GM21526 (cell line): ENCODE measurements at regions not wholly inside any gene's neighbourhood (a gene's known extent, or its start where the extent isn't known, plus 50 kb on each side); places are given as distances from the start of the nearest gene placed in this dataset.

Experiments
- ATAC-seq: cut with Tn5 transposase; IDR thresholded peaks from one replicate; pipeline ENCODE4 v1.9.1; 2021; ENCODE audit warnings: moderate library complexity; ENCODE audit not compliant: unreplicated experiment, low FRiP score

- no peak for ATAC-seq
Measured at GRCh38 chr10:20963721-20964595, 66.8 kb upstream of the NEBL start.

- no peak for ATAC-seq
Measured at GRCh38 chr10:20963056-20963455, 65.9 kb upstream of the NEBL start.

DNA sequence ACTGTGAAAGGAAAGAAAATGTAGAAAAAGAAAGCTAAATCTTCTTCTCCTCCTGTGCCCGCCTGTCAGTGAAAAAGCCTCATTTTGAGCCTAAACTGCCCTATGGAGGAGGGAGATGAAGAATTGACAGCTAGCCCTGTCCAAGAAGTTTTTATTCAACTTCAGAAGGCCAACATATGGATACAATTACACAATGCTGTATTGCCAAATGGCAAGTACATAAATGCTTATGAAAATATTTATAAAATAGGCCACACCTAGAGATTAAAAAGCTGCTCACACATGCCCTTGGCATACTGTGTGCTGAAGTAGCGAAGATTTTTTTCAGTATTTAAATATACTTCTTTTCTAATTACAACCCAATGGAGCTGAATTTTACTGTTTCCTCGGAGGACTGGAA lies 65.1 kb upstream of the NEBL start:
- ATAC-seq = no peak

- ATAC-seq = no peak
Measured at GRCh38 chr10:20959242-20959641, 62.1 kb upstream of the NEBL start.

- ATAC-seq = no peak
Measured at GRCh38 chr10:20958764-20959163, 61.7 kb upstream of the NEBL start.

DNA sequence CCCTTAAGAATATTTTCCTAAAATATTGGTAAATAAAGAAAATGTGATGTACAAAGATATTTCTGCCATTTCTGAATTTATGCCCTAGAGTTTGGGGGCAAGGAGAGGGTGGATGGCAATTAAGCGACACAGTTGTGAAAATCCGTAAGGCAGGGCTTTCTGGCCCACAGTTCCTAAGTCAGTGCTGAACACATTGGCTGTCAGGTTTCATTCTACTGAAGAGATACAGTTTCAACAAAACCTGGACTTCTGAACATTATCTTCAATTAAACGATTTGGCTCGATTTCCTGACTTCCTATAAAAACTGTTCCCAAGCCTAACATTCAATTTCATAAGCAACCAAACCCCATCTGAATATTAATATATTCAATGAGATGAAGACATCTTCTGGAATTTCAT lies 61.1 kb upstream of the NEBL start:
- no peak for ATAC-seq

DNA sequence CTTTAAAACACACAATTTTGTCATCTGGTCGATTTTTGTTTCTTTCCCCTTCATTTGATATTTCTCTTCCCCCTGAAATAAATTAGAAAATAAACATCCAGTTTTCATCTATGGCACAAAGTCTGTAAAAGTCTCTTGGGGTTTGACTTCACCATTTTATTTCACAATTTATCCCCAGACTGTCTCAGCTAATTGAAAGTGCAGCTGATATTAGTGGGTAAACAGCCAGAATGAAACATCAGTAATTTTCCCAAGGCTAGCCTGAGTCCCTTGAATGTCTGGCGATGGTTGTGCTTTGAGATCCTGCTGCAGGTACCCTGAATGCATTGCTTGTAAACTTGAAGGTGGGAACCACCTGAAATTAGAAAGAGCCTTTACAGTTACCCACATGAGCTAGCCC lies 60.6 kb upstream of the NEBL start:
- ATAC-seq = no peak

GRCh38 chr10:20956843-20957242 lies 59.7 kb upstream of the NEBL start:
- ATAC-seq = no peak

DNA sequence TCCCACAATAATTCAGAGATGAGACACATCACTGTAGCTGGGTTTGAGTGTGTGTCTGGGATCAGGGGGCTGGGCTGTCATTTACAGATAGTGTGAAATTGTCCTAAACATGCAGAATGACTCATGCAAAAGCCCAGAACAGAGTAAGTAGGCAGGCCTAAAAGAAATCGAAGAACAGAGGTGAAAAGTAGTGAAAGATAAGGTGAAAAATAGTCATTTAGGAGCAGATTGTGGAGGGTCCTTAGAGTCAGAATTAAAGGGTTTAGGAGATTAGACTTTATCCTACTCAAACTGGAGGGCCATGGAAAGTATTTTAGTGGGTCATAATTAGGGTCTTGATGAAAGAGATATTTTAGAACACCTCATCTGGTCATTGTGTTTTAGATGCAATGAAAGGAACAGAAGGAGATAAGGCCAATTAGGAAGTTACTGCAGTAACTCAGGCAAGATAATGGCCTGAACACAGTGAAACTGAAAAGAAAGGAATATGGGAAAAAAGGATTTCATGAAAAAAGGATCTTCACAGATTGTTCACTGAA lies 58.3 kb upstream of the NEBL start:
- ATAC-seq = no peak

- ATAC-seq = no peak
Measured at GRCh38 chr10:20954519-20954918, 57.4 kb upstream of the NEBL start.

DNA sequence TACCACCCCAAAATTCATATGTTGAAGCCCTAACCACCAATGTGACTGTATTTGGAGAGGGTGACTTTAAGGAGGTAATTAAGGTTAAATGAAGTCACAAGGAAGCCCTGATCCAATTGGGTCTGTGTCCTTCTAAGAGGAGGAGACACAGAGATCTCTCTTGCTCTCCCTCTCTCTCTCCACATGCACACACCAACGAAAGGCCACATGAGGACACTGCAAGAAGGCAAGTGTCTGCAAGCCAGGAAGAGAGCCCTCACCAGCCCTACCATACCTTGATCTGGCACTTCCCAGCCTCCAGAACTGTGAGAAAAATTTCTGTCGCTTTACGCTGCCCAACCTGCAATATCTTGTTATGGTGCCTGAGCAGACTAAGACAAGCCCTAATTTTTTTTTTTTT lies 56.0 kb upstream of the NEBL start:
- ATAC-seq = no peak

DNA sequence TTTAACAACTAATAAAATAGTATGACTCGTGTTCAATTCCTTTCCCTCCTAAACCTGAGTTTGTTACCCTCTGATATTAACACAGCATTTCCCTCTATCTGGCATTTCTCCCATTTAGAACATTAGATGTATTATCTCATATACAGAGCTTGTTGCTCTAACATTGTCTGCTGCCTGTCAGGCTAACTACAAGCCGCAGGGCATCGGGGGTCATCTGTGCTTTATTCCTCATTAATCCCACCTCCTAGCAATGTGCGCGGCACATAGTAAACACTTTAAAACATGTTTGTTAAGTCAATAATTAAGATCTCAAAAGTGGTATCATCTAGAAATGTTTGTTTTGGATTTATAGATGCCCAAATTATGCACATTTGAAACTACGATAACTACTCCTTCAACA lies 52.9 kb upstream of the NEBL start:
- no peak for ATAC-seq

- peak; percentile 66 for ATAC-seq
Measured at GRCh38 chr10:20948686-20949327, 51.7 kb upstream of the NEBL start.
